Middle frontal gyrus (tissue), 1 donor: ENCODE measurements at regions not wholly inside any gene's neighbourhood (a gene's known extent, or its start where the extent isn't known, plus 50 kb on each side); places are given as distances from the start of the nearest gene placed in this dataset.

ENCODE experiments used
- DNase-seq: peaks from one replicate; pipeline ENCODE4 v3.0.0-alpha.2; 2015; ENCODE audit warnings: low spot score; ENCODE audit errors: extremely low spot score

DNA sequence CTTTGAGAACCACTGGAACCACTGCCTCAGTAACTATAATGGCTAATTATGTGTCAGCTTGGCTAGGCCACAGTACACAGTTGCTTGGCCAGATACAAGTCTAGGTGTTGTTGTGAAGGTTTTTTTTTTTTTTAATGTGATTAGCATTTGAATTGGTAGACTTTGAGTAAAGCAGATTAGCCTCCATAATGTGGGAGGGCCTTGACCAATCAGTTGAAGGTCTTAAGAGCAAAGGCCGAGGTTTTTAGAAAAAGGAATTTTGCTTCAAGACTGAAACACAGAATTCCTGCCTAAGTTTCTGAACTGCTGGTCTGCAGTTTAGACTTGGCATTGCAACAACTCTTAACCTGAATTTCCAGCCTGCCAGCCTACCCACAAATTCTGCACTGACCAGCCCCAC, 451.6 kb upstream of the AZI2 start:
- DNase-seq, result no peak

DNA sequence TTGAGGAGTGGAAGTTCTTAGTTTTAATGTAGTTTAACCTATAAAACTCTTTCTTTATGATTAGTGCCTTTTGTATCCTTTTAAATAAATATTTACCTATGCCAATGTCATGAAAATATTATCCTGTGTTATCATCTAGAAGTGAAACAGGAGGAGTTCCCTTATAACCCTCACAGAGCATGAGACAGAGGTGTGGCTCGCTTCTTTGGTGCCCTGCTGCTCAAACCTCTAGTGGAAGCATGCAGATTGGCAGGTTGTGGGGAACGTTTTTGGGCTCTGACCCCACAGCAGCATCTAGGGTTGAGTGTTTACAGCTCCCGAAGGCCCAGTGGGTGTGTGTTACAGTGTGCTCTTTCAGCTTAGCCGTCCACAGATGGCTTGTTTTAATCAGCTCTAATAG, 459.4 kb upstream of the AZI2 start:
- DNase-seq, result no peak

DNA sequence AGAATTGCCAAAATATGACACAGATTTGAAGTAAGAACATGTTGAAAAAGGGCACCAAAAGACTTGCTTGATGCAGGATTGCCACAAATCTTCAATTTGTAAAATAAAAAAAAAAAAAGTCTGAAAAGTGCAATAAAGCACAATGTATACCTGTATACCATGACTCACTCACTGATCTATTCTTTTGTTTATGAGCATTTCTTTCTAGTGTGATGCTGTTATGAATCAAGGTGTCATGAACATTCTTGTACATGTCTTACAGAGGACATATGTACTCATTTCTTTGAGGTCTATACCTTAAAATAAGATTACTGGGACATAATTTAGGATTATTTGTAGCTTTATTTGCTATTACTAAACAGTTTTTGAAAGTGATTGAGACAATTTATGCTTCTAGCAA, 464.9 kb upstream of the RBMS3 start:
- no peak for DNase-seq

DNA sequence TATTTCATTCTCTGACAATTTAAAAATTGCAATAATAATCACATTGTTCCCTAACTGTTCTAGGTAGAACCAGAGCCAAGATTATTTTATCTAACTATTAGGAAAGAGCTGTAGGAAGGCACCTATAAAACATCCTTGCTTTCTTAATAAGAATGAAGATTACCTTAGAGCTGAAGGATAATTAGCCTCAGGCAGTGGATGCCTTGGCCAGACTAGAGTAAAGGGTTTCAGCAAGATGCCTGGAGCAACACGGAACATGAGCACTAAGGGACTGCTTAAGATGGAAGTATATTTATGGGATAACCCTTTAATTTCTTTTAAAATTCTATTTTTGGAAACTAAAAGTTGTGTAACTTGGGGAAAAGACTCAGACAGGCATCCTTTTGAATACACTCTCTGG, 456.6 kb upstream of the RBMS3 start:
- DNase-seq, result no peak

DNA sequence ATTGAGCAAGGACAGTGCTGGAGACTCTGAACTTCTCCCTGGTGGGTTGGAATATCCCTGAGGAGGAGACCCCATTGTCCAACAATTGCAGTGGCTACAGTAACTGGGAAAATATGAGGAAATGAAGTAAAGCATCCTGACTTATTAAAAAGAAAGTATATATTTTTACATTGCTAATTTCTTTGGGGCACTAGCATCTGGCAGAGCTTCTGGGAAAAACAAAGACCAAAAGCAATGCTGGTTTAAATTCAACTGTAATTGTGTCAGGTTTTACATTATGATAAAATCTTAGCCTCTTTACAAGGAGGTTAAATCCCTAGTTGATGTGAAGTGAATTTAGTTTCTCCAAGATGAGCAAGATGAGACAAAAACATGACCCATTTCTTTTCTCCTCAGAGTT, 454.0 kb upstream of the RBMS3 start:
- no peak for DNase-seq

DNA sequence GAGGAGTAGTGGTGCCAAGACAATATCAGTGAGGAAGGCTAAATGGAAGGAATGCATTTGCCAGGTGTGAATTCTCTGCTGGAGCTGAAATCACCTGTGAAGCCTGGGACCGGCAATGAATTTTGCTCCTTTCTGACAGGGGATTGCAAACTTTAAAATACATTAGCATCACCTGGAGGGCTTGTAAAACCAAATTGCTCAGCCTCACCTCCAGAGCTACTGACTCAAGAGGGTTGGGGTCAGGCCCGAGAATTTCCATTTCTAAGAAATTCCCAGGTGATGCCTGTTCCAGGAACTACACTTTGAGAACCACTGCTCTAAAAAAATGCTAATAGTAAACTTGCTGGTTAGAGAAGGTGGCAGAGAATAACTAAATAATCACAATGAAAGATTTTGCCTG, 445.6 kb upstream of the RBMS3 start:
- no peak for DNase-seq

DNA sequence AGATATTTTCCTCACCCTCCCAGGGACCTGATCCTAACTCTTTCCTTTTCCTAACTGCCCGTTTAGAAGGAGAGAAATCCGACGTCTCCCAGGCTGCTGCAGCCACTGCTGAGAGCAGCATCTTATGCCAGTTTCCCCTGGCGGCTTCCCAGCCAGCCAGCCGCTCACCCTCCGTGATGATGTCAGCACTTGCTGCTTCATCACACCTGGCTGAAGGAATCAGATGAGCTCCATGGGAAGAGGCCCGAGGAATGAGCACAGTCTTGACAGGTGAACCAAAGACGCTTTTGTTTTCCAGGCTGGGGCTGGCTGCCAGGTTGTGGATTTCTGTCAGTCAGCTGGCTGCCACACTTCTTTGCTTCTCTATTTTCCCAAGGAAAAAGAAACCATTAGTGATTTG, 445.1 kb upstream of the RBMS3 start:
- no peak for DNase-seq

DNA sequence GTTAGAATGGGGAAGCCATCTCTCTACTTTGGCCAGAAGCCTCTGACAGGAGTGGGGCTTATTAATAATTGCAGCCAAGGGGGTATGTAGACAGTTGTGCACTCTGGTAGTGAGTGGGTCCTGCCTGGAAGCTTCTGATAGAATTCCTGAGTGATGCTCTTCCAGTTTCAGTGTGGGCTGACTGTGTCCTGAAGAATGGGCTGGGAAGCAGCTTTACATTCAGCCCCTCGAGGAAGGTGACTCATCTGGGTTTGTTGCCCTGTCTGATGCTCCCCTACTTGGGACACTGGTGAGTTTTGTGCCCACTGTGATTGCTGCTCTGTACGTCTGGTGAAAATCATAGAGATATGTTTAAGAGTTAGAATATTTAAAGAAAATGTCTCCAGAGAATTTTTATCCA, 444.7 kb upstream of the RBMS3 start:
- no peak for DNase-seq

DNA sequence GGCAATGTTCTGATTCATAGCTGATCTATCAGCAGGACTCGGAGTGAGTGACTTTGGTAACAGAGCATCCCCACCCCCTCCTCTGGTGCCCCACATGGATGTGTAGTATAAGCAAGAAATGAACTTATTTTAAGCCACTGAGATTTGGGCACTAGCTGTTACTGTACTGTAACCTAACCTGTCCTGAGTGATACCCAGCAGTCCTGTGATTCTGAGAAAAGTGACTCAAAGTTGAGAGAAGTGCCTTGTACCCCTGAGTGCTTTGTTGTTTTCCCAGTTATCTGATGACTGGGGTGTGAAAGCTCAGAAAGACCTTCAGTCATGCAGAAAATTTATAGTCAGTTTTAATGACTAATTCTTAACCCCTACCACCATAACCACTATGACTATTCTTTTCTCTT, 439.9 kb upstream of the RBMS3 start:
- no peak for DNase-seq

DNA sequence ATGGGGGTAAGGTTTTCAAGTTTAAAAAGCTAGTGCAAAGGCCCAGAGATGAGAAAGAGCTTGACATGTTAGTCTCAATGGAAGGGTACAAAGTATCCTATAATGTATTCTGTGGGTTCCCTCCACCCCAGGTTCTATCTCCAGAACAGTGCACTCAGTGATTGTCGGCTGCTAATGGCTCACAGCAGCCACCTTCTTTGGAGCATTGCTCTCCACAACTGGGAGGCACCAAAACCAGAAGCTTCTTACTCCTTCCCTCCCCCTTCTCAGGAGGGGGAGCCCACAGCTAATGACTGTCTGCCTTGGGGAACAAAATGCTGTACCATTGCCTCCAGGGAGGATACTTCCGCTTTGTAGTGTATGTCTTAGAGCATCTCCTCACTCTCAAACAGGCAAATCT, 439.4 kb upstream of the RBMS3 start:
- no peak for DNase-seq

DNA sequence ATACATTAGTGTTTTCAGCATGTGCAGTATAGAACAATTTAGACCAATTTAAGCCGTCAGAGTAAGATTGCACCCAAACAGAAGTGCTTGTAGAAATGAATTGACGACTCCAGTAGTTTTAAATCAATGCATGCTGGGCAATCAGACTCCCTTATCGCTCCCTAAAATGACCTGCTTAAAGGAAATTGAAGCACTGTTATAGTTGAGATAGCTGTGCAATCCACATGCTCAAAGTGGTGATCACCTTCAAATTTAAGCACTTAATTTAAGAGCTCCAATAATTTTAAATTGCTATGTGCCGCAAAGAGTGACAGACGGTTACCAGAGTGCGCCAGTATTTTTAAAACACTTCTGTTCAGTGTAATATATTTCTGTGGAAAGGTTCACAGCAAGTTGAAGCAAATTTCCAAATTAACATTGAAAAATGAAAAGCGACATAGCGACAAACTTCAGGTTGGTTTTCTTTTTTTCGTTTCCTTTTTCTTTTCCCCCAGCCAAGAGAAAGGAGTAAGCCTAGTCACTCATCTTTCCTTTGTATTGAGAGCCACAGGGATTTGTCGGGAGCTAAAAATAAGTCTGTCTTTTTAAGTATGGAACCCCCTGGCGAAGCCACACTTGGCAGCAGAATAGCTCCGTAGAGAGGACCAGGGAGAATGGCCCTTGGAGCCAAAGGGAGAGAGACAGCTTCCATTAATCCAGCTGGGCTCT, 436.4 kb upstream of the RBMS3 start:
- DNase-seq, result no peak

DNA sequence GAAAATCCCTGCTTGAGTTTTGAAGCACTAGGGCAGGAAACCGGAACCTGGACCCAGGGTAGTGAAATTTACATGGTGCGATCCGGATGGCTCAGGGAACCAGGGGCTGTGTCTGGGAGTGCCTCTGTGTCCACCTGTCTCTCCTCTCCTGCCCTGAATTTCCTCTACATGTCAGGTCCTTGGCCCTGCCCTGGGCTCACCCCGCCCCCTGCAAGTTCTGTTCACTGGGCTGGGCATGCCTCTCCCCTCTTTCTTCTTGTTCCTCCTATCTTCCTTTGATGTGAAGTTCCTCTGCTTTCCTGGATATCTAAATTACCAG, 435.9 kb upstream of the RBMS3 start:
- DNase-seq, result no peak

DNA sequence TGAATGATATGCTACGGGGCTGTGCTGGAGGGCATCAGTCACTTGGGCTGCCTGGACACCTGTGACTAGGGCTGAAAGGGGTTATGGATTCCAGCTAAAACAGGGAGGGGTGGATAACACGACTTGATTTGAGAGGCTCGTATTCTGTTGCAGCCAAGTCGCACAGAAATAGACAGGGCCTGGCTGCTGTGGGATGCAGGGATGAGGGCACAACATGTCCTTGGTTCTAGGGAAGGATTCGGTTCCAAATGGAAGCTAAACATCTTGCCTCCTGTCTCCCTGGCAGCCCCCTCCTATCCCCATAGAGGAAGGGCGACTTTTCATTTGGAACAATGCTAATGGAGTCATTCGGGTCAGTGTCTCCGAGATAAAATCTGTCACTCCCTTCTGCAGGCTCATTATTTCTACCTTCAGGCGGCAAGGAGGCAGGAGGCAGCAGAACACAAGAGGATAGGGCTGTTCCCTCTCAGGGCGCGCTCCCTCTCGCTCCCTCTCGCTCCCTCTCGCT, 433.8 kb upstream of the RBMS3 start:
- DNase-seq, result no peak

DNA sequence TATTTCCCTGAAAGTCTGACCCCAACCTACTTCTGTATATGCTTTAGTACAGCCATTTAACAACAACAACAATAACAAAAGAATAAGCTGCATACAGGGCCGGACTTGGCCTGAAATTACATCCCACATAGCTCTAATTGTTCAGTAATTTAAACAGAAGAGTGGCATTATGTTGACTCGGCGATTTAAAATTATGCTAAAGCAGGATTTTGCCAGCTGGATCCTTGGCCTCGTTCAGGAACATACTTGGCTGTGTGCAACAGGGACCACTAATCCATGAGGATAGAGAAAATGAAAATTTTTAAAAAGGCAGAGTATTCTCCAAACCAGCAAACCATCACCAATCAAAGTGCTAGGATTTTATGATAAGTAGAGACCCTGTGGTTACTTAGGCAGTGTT, 433.1 kb upstream of the RBMS3 start:
- no peak for DNase-seq

DNA sequence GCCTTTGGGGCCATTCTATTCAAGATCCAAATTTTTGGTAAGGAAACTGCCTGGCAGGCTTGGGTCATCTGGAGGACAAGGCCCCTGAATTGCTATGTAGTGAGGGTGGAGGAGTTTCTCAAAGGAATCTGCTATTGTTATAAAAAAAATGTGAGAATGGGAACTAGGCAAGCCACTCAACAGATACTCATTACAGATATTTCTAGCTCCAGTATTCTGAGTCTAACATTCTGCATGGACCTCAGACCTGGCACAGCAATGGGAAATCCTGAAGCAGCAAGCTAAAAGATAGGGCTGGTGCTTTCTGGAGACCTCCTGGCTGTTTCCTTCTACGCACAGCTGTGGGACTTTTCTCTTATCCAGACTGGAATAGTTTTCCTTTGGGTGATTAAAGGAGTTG, 430.7 kb upstream of the RBMS3 start:
- no peak for DNase-seq

DNA sequence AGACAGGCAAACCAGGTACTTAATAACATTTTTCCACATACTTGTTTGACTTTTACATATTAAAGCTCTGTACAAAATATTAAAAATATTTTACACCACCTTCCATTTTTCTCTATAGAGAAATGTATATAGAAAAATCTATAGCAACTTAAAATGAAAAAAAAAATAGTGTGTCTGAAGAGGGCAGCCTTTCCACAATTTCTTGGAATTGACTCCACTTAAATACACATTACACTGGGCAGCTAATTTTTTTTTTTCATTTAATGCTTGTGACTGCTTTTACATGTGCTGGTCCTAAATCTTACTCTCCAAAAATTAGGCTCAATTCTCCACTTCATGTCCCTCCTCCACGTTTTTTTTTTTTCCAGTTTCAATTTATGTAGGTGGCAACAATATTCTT, 427.0 kb upstream of the RBMS3 start:
- no peak for DNase-seq

DNA sequence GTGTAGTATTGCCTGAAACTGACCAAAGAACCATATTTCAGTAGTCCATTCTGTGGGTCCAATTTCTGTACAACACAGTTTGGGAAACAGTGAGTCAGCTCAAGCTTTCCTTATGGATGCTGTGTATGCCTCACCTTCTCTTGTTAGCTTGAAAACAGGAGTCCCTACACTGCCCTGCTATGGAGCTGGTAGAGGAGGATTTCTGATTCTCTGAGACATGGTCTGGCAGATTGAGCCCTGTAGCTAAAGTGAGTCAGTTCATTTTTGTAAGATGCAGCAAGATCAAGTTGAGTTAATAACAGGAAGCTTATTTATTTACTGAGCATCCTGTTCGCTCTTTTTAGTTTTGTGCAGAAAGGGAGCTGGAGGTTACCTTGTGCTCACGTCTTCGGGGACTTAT, 424.1 kb upstream of the RBMS3 start:
- no peak for DNase-seq

DNA sequence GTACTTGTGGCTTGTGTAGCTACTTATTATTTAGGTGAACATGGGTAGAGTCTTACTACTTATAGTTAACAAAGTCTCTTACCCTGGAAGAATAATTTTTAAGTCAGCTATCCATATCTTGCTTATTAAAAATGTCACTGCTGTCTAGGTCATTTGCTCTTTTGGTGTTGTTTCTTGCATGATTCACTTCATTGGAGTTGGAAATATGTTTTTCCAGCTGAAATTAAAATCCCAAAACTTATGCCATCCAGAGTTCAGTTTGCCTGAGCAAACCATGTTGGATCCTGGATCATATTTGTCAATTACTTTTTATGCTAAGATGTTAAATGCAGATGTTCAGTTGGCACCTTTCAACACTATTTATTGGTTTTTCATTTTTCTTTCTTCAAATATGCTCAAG, 421.0 kb upstream of the RBMS3 start:
- DNase-seq, result no peak

DNA sequence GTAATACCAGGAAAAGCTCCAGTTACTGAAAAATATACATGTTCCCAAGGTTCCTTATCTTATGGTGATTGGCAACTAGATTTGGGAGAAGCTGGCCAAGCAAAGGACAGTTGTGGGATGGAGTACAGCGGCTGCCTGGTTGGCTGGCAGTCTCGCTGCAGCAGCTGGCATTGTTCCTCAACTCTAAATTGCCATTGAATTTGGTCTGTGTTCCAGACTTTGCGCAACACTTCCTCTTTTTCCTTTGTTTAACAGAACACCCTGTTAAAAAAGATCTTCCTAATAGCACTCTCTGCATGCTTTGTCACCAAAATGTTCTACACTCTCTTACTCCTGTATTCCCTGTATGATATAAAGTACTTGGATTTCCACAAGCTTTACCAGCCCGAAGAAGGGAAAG, 420.6 kb upstream of the RBMS3 start:
- DNase-seq, result no peak

DNA sequence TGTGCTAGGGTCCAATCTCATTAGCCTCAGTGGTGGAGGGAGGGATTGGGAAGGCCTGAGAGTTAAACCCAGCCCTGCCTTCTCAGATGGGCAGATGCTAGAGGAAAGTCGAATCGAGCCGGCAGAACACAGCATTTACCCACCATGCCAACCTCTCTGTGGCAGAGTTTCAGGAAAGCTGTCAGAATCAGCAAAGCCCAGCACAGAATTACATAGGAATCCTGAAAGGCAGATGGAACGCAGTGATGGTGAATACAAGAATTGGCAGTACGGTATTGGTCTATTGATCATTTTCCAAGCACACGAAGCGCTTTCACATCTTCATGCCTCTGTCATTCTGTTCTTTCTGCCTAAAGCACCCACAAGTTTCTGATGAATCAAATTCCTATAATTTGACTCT, 417.7 kb upstream of the RBMS3 start:
- DNase-seq, result no peak

DNA sequence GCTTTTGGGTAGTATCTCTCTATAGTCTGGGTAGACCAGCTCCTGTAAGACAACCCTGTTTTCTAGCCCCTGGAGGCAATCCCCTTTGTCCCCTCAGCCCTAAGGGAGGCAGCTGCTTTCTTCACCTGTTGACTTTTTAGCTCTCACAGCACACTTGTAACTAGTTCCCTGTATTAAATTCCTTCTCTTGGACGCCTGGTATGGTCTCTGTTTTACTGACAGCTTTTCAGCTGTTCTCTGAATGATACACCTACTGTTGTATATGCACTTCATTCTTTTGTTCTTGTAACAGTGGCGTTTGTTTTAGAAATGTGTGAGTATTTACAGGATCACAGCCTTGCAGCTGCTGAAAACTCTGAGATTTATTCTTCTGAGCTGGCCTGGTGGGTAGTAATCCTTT, 413.0 kb upstream of the RBMS3 start:
- no peak for DNase-seq

DNA sequence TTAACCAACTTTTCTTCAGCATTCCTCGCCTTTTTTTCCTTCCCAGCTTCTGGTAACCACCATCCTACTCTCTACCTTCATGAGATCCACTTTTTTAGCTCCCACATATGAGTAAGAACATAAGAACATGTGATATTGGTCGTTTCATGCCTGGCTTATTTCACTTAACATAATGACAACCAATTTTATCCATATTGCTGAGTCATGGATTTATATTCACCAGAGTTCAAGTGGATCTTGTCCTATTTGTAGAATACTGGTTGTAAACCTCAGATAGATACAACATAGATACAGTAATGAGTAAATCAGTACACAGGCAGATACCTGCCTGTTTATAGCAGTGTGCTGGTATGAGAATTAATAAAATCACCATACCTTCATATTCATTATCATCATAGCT, 412.0 kb upstream of the RBMS3 start:
- no peak for DNase-seq

DNA sequence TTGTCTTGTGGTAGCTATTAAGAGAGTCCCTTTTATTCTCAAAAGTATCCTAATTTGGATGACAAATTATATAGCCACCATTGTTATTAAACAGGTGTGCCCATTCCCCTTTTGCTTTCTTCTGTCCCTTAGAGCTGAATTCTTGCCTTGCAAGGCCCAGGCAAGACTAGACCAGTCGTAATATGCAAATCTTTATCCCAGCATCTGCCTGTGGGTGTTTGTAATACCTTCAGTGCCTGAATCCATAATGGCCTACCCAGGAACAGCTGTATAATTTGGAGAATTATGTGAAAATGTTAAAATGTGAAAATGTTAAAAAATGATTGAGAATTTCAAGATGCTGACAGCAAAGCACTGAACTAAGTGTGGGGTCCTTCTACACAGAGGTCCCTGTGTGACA, 403.0 kb upstream of the RBMS3 start:
- DNase-seq, result no peak

DNA sequence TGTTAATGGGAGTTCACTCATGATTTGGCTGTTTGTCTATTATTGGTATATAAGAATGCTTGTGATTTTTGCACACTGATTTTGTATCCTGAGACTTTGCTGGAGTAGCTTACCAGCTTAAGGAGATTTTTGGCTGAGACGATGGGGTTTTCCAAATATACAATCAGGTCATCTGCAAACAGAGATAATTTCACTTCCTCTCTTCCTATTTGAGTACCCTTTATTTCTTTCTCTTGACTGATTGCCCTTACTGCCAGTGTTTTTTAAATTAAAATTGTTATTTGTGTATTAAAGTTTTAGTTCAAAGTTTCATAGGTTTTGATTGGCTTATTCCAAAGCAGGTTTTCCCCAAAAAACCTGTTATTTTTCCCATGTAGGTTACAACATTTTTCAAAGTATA, 390.5 kb upstream of the RBMS3 start:
- no peak for DNase-seq
